ENCODE measurements at regions not wholly inside any gene's neighbourhood (a gene's known extent, or its start where the extent isn't known, plus 50 kb on each side); places are given as distances from the start of the nearest gene placed in this dataset.

DNA sequence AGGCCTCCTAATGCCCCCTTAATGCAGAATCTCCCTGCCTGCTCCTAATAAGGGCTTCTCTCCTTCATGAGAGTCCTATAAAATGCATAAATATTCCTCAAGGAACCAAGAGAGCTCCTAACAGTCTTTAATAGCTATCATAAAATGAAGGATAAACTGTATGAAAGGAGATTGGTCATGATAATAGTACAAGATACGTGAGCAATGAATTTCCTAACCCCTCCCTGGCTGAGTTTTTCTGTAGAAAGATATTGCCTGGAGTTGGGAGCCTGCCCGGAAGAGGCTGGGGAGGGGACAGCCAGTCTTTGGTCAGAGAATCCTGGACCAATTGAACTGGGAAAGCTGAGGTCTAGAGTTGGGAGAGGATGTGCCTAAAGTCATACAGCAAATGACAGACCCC lies 321.9 kb upstream of the CDH5 start:
- Mint-ChIP-seq H3K27ac (no peak overlapping the region), H3K9me3 (no peaks in the 10 kb centered on the region), H3K36me3 (no peaks in the 10 kb centered on the region), H3K4me3 (no peak overlapping the region), H3K27me3 (no peaks in the 10 kb centered on the region), H3K4me1 (no peaks in the 10 kb centered on the region)
- DNase-seq, result no peak
- POLR2A ChIA-PET, result no interaction called here
- ATAC-seq (ENCODE audit: low read depth), result no peak

DNA sequence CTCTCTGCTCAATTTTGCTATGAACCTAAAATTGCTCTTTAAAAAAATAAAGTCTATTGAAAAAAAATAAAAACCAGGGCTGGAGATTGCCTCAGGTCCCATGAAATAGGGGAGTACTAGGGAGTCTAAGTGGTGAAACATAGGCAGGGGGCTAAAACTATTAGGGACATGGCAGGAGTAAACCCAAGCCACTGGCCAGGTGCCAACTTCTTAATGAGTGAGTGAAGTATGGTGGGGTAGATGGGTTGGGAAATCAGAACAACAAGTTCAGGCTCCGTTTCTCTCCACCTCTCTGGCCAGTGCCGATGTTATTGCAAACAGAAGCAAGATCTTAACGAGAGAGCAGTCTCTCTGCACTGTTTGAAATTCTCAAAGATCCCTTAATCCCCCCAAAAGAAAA lies 322.4 kb upstream of the CDH5 start:
- Mint-ChIP-seq H3K4me3 (no peak overlapping the region), H3K9me3 (no peaks in the 10 kb centered on the region), H3K27ac (no peak overlapping the region), H3K4me1 (no peaks in the 10 kb centered on the region), H3K36me3 (no peaks in the 10 kb centered on the region), H3K27me3 (no peaks in the 10 kb centered on the region)
- ATAC-seq (ENCODE audit: low read depth) (no peak), DNase-seq (no peak)
- POLR2A ChIA-PET, result no interaction called here

DNA sequence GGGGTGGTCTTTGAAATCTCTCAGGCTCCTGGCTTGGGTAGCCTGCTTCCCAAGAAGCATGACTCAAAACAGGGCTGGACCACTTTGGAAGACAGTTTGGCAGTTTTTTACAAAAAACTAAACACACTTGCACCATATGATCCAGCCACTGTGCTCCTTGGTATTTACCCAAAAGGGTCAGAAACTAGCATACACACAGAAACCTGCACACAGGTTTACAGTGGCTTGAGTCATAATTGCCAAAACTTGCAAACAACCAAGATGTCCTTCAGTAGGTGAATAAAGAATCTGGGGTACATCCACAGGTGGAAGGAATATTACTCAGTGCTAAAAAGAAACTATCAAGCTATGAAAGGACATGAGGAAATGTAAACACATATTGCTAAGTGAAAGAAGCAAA lies 323.2 kb upstream of the CDH5 start:
- Mint-ChIP-seq H3K36me3 (no peaks in the 10 kb centered on the region), H3K4me3 (no peak overlapping the region), H3K9me3 (no peaks in the 10 kb centered on the region), H3K27ac (no peak overlapping the region), H3K27me3 (no peaks in the 10 kb centered on the region), H3K4me1 (no peaks in the 10 kb centered on the region)
- DNase-seq (no peak), ATAC-seq (ENCODE audit: low read depth) (no peak)
- POLR2A ChIA-PET, result no interaction called here

DNA sequence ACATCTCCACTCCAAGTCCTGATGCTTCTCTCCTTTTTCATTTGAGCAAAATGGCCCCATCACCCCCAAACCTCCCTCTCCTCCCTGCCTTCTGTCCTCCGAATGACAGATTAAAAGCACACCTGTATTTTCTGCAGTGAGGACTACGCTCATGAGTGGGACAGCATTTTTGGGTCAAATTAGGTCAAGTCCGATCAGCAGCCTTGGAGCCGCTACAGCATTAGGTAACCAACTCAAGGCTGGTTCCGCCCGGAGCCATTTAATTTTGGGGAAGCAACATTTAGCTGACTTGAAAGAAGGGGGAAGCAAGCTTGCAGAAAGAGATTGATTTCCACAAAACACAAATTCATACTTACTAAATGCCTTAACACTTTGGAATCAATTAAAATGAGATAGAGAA lies 324.1 kb upstream of the CDH5 start:
- H3K27me3 Mint-ChIP-seq, result no peaks in the 10 kb centered on the region
- H3K36me3 Mint-ChIP-seq, result no peaks in the 10 kb centered on the region
- ATAC-seq (ENCODE audit: low read depth) (no peak), DNase-seq (no peak)
- no peak overlapping the region for H3K27ac Mint-ChIP-seq
- no peaks in the 10 kb centered on the region for H3K4me1 Mint-ChIP-seq
- POLR2A ChIA-PET, result no interaction called here
- no peak overlapping the region for H3K4me3 Mint-ChIP-seq
- no peaks in the 10 kb centered on the region for H3K9me3 Mint-ChIP-seq

DNA sequence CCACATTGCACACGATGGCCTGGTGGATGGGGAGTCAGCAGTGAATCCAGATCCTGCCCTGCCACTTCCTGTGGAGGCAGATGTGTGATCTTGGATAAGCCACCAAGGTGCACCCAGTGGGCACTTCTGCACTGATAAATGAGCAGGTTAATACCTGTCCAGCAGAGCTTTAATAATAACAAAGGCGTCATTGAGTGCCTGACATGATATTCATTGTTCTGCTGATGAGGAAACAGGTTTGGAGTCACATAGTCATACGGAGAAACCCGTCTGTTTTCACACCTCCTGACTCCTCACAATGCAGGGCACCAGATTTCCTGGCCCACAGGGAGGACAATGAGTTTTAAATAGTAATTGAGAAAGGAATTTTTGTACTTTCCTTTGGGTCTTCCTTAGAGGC lies 324.6 kb upstream of the CDH5 start:
- POLR2A ChIA-PET, result no interaction called here
- DNase-seq (no peak), ATAC-seq (ENCODE audit: low read depth) (no peak)
- H3K4me1 Mint-ChIP-seq, result no peaks in the 10 kb centered on the region
- H3K27ac Mint-ChIP-seq, result no peak overlapping the region
- no peaks in the 10 kb centered on the region for H3K27me3 Mint-ChIP-seq
- no peaks in the 10 kb centered on the region for H3K36me3 Mint-ChIP-seq
- no peak overlapping the region for H3K4me3 Mint-ChIP-seq
- H3K9me3 Mint-ChIP-seq, result no peaks in the 10 kb centered on the region

DNA sequence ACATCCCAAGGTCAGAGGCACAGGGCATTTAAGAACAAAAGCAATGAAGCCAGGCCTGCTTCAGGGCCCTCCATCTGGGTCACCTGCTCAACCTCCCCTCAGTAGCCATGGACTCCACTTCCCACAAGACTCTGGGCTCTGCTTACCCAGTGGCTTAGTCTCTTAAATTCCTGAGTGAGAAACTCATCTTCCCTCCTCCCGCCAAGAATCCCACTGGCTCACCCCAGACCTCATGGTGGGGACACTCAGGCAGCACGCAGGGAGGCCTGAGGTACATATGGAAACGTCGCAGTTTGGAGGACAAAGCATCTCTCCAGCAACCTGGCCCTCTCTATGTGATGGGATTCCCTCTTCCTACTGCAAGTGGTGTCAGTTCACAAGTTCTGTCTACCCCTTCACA lies 326.7 kb upstream of the CDH5 start:
- H3K36me3 Mint-ChIP-seq, result no peaks in the 10 kb centered on the region
- H3K27ac Mint-ChIP-seq, result no peak overlapping the region
- POLR2A ChIA-PET, result no interaction called here
- H3K27me3 Mint-ChIP-seq, result no peaks in the 10 kb centered on the region
- DNase-seq, result no peak
- H3K4me1 Mint-ChIP-seq, result no peaks in the 10 kb centered on the region
- no peaks in the 10 kb centered on the region for H3K9me3 Mint-ChIP-seq
- no peak for ATAC-seq (ENCODE audit: low read depth)
- H3K4me3 Mint-ChIP-seq, result no peak overlapping the region

DNA sequence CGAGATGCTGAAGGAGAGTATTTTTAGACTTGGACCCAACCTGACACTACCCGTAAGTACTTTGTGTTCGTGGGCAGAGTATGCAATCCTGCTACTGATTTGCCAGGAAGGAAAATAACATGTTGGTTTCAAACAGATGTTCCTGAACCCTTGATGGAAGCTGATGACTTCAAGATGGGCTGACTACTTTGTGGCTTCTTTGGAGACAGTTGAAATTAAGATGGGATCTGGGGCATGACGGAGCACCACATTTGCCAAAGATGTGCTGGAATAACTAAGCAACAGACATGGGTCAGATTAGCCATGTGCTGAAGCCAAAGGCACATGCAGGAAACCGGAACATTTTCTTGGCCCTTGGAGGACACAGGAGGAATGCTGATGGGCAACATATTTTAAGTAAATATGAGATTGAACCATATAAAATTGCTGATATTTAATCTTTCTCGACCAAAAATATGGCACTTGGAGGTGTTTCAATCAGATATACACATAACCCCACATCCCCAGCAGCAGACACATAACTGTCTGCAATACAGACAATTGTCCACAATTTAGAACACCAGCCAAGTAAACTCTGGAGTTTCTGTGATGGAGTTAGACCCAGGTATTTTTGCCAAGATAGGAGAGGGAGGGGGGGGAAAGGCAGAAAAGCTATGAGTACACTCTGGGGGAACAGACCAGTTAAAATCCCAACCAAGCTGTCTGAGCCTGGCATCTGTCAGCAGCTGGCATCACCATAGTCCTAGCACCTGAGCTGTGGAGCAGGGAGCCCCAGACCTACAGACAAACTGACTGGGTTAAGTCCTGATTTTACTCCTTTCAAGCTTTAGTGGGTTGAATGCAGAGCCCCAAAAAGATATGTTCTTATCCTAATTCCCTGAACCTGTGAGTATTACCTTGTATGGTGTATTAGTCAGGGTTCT lies 329.4 kb upstream of the CDH5 start:
- Mint-ChIP-seq H3K9me3 (no peaks in the 10 kb centered on the region), H3K4me3 (no peak overlapping the region), H3K27me3 (no peaks in the 10 kb centered on the region), H3K36me3 (no peaks in the 10 kb centered on the region), H3K4me1 (no peaks in the 10 kb centered on the region), H3K27ac (no peak overlapping the region)
- DNase-seq (no peak), ATAC-seq (ENCODE audit: low read depth) (no peak)
- POLR2A ChIA-PET, result no interaction called here

DNA sequence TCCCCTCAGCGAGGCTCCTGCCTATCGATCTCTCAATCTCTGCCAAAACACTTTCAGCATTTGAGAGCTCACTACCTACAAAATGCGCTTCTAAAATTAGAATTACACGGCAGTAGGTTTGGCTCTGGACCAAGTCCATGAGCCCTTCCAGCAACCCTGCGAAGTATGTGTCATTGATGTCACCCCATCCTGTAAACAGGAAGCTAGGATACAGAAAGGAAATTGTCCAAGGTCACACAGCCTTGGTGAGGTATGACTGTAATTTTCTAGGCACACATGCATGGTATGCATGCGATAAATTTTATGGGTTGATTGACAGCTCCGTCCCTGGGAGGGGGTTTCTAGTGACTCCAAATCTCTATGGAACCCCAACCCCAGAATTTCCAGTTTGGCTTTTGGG lies 330.3 kb upstream of the CDH5 start:
- H3K9me3 Mint-ChIP-seq, result no peaks in the 10 kb centered on the region
- no peaks in the 10 kb centered on the region for H3K36me3 Mint-ChIP-seq
- ATAC-seq (ENCODE audit: low read depth) (no peak), DNase-seq (no peak)
- POLR2A ChIA-PET, result no interaction called here
- no peaks in the 10 kb centered on the region for H3K27me3 Mint-ChIP-seq
- no peaks in the 10 kb centered on the region for H3K4me1 Mint-ChIP-seq
- H3K27ac Mint-ChIP-seq, result no peak overlapping the region
- no peak overlapping the region for H3K4me3 Mint-ChIP-seq

DNA sequence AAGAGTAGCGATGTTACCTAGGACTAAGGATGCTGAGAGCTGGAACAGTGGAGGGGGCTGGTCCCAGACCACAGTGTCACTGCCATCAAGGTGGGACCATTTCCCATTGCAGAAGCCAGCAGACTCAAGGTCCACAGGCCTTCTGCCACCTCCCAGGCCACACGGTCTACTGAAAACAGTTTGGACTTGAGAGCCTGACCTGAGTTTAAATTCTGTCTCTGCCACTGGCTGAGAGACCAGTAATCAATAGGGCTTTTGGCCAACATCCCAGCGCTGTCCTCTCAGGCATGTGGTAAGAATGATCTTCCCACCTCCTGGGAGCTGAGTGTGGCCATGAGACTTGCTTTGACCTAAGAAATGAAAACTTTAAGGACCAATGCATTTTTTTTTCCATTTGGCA lies 331.4 kb upstream of the CDH5 start:
- ATAC-seq (ENCODE audit: low read depth) (no peak), DNase-seq (no peak)
- H3K36me3 Mint-ChIP-seq, result no peaks in the 10 kb centered on the region
- no peaks in the 10 kb centered on the region for H3K27me3 Mint-ChIP-seq
- H3K4me3 Mint-ChIP-seq, result no peak overlapping the region
- no peaks in the 10 kb centered on the region for H3K9me3 Mint-ChIP-seq
- no peak overlapping the region for H3K27ac Mint-ChIP-seq
- no peaks in the 10 kb centered on the region for H3K4me1 Mint-ChIP-seq
- POLR2A ChIA-PET, result no interaction called here

DNA sequence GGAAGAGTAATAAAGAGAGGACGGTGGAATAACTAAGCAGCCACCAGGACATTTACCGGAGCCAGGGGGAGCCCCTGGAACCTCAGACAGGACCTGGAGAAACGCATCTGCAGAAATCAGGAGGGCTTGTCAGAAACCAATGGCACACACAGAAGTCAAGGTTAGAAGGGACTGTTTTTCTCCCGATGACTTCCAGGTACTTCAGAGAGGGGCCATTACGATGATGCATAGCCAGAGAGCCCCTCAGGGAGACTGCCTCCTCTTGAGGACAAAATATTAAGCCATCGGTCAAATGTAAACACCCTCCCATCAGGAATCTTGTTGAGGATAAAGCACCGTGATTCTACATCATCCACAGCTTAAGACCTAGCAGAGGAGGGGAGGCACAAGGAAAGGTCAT lies 333.6 kb upstream of the CDH5 start:
- ATAC-seq (ENCODE audit: low read depth), result no peak
- POLR2A ChIA-PET, result no interaction called here

DNA sequence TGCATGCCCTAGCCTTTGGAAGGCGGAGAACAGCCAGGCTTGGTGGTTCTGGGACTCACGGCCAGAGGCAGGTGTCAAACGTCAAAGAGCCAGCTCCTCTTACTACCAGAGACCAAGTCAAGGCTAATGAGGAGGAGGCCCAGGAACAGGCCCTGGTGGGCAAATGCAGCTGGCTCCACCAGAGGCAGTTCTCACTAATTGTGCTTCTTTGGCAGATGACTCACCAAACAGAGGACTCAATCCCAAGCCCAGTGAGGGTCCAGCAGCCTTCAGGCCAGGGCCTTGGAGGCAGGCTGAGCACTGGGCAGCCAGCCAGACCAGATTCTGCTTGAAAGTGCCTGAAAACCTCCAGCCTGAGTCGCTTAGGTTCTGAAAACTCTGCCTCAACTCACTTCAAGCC lies 336.5 kb upstream of the CDH5 start:
- H3K4me1 Mint-ChIP-seq, result no peaks in the 10 kb centered on the region

More for the DNA sequence above, 333.6 kb upstream of the CDH5 start:
- no peak for DNase-seq
- no peaks in the 10 kb centered on the region for H3K27me3 Mint-ChIP-seq
- no peaks in the 10 kb centered on the region for H3K9me3 Mint-ChIP-seq
- H3K27ac Mint-ChIP-seq, result no peak overlapping the region
- H3K4me1 Mint-ChIP-seq, result no peaks in the 10 kb centered on the region
- H3K4me3 Mint-ChIP-seq, result no peak overlapping the region
- H3K36me3 Mint-ChIP-seq, result no peaks in the 10 kb centered on the region

DNA sequence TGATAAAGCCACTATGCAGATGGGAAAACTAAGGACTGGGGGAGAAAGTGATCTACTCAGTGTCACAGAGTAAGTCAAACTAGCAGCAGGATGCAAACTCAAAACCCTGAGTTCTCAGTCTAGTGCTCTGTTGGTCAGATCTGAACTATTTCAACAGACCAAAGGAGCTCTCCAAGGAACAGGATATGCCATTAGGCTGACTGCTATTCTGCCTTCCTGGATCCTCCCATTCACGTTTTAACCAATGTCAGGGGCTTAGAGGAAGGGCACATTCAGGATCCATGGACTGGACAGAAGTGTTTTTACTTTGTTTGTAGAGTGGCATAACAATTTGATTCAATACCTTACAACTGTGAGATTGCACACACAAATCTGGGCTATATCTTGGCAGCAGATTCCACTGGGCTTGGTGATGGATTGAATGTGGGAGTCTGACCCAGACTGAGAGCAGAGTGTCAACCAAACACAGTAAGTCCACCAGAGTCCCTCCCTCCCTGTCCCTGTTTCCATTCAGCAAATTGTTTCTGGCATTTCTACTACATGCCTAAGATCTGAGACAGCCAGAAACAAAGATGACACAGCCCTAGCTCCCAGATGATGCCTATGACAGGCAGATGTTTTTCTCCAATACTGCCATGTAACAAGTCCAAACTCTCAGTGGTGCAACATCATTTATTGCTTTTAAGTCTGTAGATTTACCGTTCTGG lies 337.8 kb upstream of the CDH5 start:
- no peaks in the 10 kb centered on the region for H3K4me1 Mint-ChIP-seq
- no peaks in the 10 kb centered on the region for H3K27me3 Mint-ChIP-seq
- DNase-seq (no peak), ATAC-seq (ENCODE audit: low read depth) (no peak)
- no peaks in the 10 kb centered on the region for H3K36me3 Mint-ChIP-seq
- POLR2A ChIA-PET, result no interaction called here
- peaks cover 8% of the 10 kb centered on the region for H3K9me3 Mint-ChIP-seq
- no peak overlapping the region for H3K4me3 Mint-ChIP-seq
- no peak overlapping the region for H3K27ac Mint-ChIP-seq

More for the DNA sequence above, 336.5 kb upstream of the CDH5 start:
- POLR2A ChIA-PET, result no interaction called here
- DNase-seq, result no peak
- no peak for ATAC-seq (ENCODE audit: low read depth)
- Mint-ChIP-seq H3K4me3 (no peak overlapping the region), H3K27me3 (no peaks in the 10 kb centered on the region), H3K36me3 (no peaks in the 10 kb centered on the region), H3K27ac (no peak overlapping the region), H3K9me3 (peaks cover 2% of the 10 kb centered on the region)

DNA sequence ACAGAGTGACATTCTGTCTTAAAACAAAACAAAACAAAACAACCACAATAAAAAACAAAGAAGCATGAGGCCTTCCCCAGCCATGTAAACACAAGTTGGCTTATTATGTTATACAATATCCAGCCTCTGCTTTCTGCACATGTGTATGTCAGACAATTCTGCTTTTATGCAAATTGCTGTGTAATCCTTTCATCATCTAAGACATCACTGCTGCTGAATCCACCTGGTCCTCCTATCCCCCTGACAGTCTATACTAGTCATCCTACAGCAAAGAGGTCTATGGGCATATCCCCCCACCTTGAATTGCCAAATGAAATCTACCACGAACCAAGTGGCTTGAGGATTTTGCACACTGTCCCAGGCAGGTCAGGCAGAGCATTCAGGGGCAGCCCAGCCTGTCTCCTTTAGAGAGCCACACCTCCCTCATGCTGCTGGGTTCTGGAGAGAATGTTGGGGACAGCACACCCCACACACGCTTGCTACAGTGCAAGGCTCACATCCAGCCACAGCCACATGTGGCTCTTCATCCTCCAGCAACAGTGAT lies 339.6 kb upstream of the CDH5 start:
- DNase-seq (no peak), ATAC-seq (ENCODE audit: low read depth) (no peak)
- Mint-ChIP-seq H3K27ac (no peak overlapping the region), H3K4me1 (no peaks in the 10 kb centered on the region), H3K36me3 (no peaks in the 10 kb centered on the region), H3K4me3 (no peak overlapping the region), H3K27me3 (no peaks in the 10 kb centered on the region), H3K9me3 (peaks cover 8% of the 10 kb centered on the region)
- POLR2A ChIA-PET, result no interaction called here

DNA sequence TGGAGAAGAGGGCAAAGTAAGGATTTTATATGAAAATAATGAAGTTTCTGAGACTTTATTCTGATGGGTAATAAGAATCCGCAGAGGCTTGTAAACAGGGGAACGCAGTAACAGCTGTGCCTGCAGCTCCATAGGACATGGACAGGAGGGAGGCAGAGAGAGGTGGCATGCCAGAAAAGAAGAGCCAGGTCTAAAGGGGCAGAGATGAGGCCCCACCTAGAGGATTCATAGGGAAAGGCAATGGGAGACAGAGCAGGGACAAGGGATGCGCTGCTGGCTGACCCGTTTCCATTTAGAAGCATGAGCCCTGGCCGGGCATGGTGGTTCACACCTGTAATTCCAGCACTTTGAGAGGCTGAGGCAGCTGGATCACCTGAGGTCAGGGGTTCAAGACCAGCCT lies 340.3 kb upstream of the CDH5 start:
- peaks cover 8% of the 10 kb centered on the region for H3K9me3 Mint-ChIP-seq
- ATAC-seq (ENCODE audit: low read depth) (no peak), DNase-seq (no peak)
- no peak overlapping the region for H3K4me3 Mint-ChIP-seq
- POLR2A ChIA-PET, result no interaction called here
- H3K27me3 Mint-ChIP-seq, result no peaks in the 10 kb centered on the region
- no peaks in the 10 kb centered on the region for H3K4me1 Mint-ChIP-seq
- no peak overlapping the region for H3K27ac Mint-ChIP-seq
- H3K36me3 Mint-ChIP-seq, result no peaks in the 10 kb centered on the region

All from activated naive CD8-positive, alpha-beta T cell treated with anti-CD3 and anti-CD28 coated beads, Interleukin-2, amount 10 ng/mL, durations not matched to agents 7 days and 5 days (primary cell).